ENCODE measurements at regions not wholly inside any gene's neighbourhood (a gene's known extent, or its start where the extent isn't known, plus 50 kb on each side); places are given as distances from the start of the nearest gene placed in this dataset.

- no peak overlapping the region for H2BK15ac ChIP-seq (ENCODE audit: low read depth, low read length)
- no peaks in the 10 kb centered on the region for H3K4me1 ChIP-seq (ENCODE audit: control insufficient read depth, insufficient read depth, low read length)
- intact Hi-C loops (cut with micrococcal nuclease), result no loop called here
- H4K91ac ChIP-seq (ENCODE audit: insufficient read depth, low read depth, low read length), result no peak overlapping the region
- no peak for TF ChIP-seq RFX5 (IDR thresholded peaks at IDR 0.05; ENCODE audit: low read depth, low read length)
- no peak for TF ChIP-seq CEBPB (IDR thresholded peaks at IDR 0.05; ENCODE audit: low read depth, low read length)
- no peak for TF ChIP-seq POLR2A (IDR thresholded peaks at IDR 0.05; ENCODE audit: low read depth, low read length)
- no peak for TF ChIP-seq CTCF (conservative IDR thresholded peaks at IDR 0.05; ENCODE audit: low read depth, low read length)
- no peak for TF ChIP-seq BHLHE40 (IDR thresholded peaks at IDR 0.05; ENCODE audit: low read depth, low read length)
- no peak for TF ChIP-seq USF2 (IDR thresholded peaks at IDR 0.05; ENCODE audit: low read depth, low read length)
- TF ChIP-seq RCOR1 (IDR thresholded peaks at IDR 0.05; ENCODE audit: insufficient replicate concordance, low read length), result no peak
- TF ChIP-seq CHD1 (IDR thresholded peaks at IDR 0.05; ENCODE audit: low read depth, low read length), result no peak
- TF ChIP-seq ELK1 (IDR thresholded peaks at IDR 0.05; ENCODE audit: borderline replicate concordance, low read depth, low read length), result no peak
- TF ChIP-seq MXI1 (IDR thresholded peaks at IDR 0.05; ENCODE audit: borderline replicate concordance, low read depth, low read length), result no peak
- no peak for TF ChIP-seq MAFK (IDR thresholded peaks at IDR 0.05; ENCODE audit: low read depth, low read length)
- DNase-seq, result no peak
- ATAC-seq (ENCODE audit: low read depth), result no peak
- no peaks in the 10 kb centered on the region for H4K20me1 ChIP-seq (ENCODE audit: insufficient read depth, low read length)
- no peaks in the 10 kb centered on the region for H3K9me1 ChIP-seq (ENCODE audit: insufficient read depth, low read length)
- H3K79me1 ChIP-seq (ENCODE audit: low read depth in 1 of 2, low read length in 2 of 2), result no peaks in the 10 kb centered on the region
- peaks cover 5% of the 10 kb centered on the region; the same call in 1 of the 2 replicates for H3K9me3 ChIP-seq (ENCODE audit: control insufficient read depth, insufficient read depth, low read length)
- H3K27me3 ChIP-seq (ENCODE audit: control insufficient read depth, insufficient read depth, low read length), result no peaks in the 10 kb centered on the region
- no peaks in the 10 kb centered on the region for H3K36me3 ChIP-seq (ENCODE audit: control insufficient read depth, insufficient read depth, low read length)
- H4K8ac ChIP-seq (ENCODE audit: low read depth in 2 of 2, low read length in 2 of 2), result no peak overlapping the region
- H3K27ac ChIP-seq (ENCODE audit: insufficient read depth, low read length), result no peak overlapping the region
- no peak overlapping the region for H3K18ac ChIP-seq (ENCODE audit: low read depth, low read length)
- H3K4ac ChIP-seq (ENCODE audit: low read depth, low read length), result no peak overlapping the region
- no peak overlapping the region for H2BK120ac ChIP-seq (ENCODE audit: low read depth, low read length)
- H2BK5ac ChIP-seq (ENCODE audit: low read depth, low read length, poor library complexity, severe bottlenecking), result no peak overlapping the region
- H2AK5ac ChIP-seq (ENCODE audit: low read depth, low read length), result no peak overlapping the region
- in situ Hi-C loops (cut with MboI; ENCODE audit: low sequenced_read_pairs), result no loop called here
- no peak overlapping the region for H3K4me3 ChIP-seq (ENCODE audit: insufficient read depth, low read depth, low read length)
- CTCF ChIA-PET, result no interaction called here
- POLR2A ChIA-PET (ENCODE audit: unreplicated experiment), result no interaction called here
- no peak overlapping the region for H2AK9ac ChIP-seq (replicated peaks; ENCODE audit: low read depth, low read length, poor library complexity)
- no peak overlapping the region for H2AFZ ChIP-seq (replicated peaks; ENCODE audit: low read length, poor library complexity)
- H3K56ac ChIP-seq (ENCODE audit: extremely low read depth, insufficient read depth, low read length), result no peak overlapping the region
- H3K9ac ChIP-seq (ENCODE audit: low read depth, low read length), result no peak overlapping the region
- WGBS, 2 experiments (ENCODE audit: extremely low coverage in 2 of 2, insufficient read length in 1 of 2), result 17% methylated on average over 1 of the region's 3 CpGs; no CpG with 5 or more reads in 1 of the 2 experiments
- dilution Hi-C loops (cut with HindIII; ENCODE audit: low sequenced_read_pairs, unreplicated experiment), result no loop called here
- no peak overlapping the region for H3K4me2 ChIP-seq (ENCODE audit: low read depth, low read length)
- no peak overlapping the region for H2BK20ac ChIP-seq (ENCODE audit: low read depth, low read length)
- no peak overlapping the region for H4K5ac ChIP-seq (ENCODE audit: low read depth, low read length)
- BruUV-seq (replicated peaks), result no TSS peak
- no peak overlapping the region for H3K14ac ChIP-seq (replicated peaks; ENCODE audit: low read depth, low read length)
- no peak overlapping the region for H3K23ac ChIP-seq (ENCODE audit: low read depth, low read length)
These were observed 279.2 kb upstream of the SKOR2 start for GRCh38 chr18:47530695-47531094.
